ENCODE measurements at regions not wholly inside any gene's neighbourhood (a gene's known extent, or its start where the extent isn't known, plus 50 kb on each side); places are given as distances from the start of the nearest gene placed in this dataset.

DNA sequence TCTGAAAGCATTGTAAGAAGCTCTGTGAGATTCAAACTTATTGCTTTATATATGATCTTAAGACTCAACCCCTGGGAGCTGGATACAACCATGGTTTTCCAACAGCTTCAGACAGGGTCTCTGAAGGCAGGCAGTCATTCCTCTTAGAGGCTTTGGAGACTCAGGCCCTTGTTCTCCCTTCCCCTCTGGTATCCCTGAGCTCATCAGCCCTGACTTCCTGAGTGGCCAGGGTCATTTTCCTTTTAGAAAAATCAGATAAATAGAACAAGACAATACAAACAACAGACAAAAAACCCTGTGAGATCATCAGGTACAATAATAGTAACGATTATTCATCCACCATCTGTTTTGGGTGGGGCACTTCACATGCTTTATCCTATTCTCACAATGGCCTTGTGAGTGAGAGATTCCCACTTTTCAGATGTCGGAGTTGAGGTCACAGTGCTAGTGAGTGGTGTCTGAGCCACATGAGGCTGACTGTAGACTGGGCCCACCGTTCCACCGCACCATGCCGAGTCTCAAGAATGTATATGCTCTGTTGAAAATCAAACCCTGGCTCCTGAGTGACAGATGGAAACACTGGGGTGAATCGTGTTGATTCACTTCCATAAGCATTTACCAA is 144.2 kb downstream of the CXCL12 start:
- no peak for DNase-seq

- DNase-seq, result no peak
Measured at GRCh38 chr10:44238212-44238611, 146.7 kb downstream of the CXCL12 start.

GRCh38 chr10:44237364-44238049 is 147.4 kb downstream of the CXCL12 start:
- DNase-seq, result no peak

- DNase-seq, result no peak
Measured at GRCh38 chr10:44235363-44235762, 149.5 kb downstream of the CXCL12 start.

DNA sequence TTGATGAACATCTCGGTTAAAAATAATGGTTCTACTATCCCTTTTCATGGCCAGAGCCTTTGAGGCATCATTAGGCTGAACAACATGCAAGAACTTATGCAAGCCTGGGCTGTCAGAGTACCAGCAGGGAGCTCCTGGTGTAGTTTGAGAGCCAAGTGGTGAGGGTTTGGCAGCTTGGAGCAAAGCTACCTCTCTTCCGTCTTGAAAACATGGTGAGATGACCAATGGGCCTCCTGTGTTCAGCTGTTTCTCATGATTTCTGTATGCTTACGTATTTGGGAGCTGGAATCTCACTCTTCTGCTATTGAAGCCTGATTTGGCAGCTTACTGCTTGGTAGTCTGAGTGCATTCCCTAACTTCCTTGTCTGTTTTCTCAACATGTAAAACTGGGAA is 150.4 kb downstream of the CXCL12 start:
- DNase-seq, result no peak

- DNase-seq, result no peak
Measured at GRCh38 chr10:44233561-44234482, 151.1 kb downstream of the CXCL12 start.

- no peak for DNase-seq
Measured at GRCh38 chr10:44217274-44217820, 167.6 kb downstream of the CXCL12 start.

DNA sequence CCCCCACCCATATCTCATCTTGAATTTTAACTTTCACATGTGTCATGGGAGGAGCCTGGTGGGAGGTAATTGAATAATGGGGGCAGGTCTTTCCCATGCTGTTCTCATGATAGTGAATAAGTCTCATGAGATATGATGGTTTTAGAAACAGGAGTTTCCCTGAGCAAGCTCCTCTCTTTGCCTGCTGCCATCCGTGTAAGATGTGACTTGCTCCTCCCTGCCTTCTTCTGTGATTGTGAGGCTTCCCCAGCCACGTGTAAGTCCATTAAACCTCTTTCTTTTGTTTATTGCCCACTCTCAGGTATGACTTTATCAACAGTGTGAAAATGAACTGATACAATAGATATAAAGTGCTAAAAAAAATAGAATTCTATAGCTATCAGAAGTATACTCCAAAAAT is 168.8 kb downstream of the CXCL12 start:
- DNase-seq, result no peak

DNA sequence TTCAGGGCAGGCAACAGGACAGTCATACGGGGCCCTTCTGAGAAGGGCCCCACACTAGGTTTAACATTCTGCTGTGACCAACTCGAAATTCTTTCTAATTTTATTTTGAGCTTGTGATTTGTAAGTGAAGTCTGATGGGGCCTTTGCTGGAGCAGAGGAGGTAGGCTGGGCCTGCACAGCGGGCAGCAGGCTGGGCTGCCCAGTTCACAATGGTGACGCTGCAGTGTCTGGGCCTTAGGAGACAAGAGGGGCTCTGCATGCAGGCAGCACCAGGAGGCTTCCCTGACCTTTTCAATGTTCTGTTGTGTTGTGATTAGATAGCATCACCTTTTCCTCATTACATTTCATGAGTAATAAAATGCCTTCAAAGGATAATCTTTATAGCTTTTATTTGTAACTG is 175.1 kb downstream of the CXCL12 start:
- DNase-seq, result no peak

GRCh38 chr10:44207160-44207559 is 177.7 kb downstream of the CXCL12 start:
- DNase-seq, result no peak

DNA sequence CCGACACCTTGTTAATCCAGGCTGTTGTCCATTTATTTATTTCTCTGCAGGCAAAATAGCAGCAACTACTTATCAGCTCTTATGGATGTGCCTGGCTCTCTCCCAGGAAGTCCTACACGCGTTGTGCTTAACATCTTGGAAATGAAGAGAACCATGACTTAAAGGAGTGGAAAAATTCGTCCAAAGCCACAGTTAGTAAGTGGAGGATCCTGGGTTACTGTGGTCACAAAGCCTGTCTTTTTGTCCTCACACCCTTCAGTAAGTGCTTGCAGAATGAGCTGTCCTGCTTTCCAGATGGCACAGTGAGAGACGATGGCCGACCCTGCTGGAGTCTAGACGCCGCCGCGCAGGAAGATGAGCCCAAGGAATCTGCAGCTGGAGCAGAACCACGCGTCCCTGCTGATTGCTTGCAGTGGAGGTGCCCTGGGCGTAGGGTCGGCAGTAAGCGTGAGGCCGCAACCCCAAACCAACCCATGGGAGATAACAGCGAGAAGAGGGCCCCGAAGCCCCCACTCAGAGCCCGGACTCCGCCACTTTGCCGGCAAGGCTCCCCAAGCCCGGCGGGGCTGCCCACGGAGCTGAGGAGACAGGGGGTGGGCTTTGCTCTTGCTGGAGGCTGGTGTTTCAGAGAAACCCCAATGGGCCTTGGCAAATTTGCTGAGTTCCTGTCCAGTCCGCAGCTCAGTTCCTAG is 178.6 kb downstream of the CXCL12 start:
- no peak for DNase-seq

DNA sequence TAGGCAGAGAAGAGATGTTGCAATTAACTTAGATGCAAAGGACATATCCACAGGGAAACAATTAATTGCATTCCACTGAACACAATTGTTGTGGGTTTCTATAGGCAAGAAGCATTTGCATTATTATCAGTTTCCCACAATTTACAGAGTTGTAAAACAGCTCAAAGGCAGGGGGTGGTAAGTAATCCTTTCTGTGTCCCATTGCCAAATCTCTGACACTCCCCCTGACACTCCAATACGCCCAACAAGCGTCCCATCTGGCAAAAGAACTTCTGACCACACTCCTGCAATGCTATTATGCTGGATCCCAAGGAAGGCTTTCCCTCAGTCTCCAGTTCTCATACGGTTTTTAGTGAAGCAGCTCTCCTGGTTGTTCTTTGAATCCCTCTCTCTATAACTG is 179.8 kb downstream of the CXCL12 start:
- no peak for DNase-seq

- no peak for DNase-seq
Measured at GRCh38 chr10:44203535-44203934, 181.4 kb downstream of the CXCL12 start.

DNA sequence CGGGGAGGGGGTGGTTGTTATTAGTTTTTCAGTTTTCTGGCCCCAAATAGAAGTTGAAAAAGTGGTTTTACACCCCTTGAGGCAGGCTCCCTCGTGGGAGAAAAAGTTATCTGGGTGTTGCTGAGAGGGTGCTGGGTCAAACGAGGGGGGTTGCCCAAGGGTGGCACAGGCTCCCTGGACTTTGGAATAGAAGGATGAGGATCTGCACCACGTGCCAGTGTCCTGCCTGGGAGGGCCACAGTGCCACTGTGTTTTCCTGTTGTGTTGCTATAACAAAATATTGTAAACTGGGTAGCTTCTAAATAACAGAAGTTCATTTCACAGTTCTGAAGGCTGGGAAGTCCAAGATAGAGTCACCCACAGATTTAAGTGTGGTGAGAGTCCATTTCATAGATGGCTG is 181.9 kb downstream of the CXCL12 start:
- DNase-seq, result no peak

GRCh38 chr10:44201656-44202055 is 183.2 kb downstream of the CXCL12 start:
- DNase-seq, result no peak

- DNase-seq, result no peak
Measured at GRCh38 chr10:44201011-44201410, 183.9 kb downstream of the CXCL12 start.

- DNase-seq, result no peak
Measured at GRCh38 chr10:44199991-44200655, 184.8 kb downstream of the CXCL12 start.

DNA sequence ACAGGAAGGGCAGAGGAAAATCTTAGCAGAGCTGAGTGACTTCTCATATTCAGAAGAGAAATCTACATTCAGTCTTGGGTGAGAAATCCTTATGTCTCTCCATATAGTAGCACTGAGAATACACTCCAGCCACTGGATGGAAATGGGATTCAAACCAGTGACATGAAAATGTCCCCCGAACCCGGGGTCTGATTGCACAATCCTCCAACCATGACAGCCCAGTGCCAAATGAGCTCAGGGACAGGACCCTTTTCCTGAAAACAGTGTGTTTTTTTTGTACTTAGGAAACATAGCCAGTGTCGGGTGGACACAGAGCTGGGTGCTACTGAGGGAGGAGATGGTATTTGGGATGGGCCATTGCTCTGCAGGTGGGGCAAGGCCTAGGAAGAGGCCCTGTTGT is 185.6 kb downstream of the CXCL12 start:
- DNase-seq, result no peak

DNA sequence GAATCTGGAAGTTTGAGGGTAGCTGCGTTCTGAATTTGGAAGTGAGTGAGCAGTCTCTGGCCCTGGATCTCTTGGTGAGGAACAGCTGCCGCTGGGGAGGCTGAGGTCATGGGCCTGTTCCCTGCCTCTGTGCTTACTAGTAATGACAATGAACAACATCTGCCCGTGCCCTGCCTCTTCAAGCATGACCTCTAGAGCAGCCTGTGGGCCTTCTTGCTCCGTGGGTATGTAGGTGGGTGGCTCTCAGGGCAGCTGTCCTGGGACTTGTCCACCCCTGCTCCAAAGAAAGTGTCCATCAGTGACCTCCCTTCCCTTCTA is 186.2 kb downstream of the CXCL12 start:
- no peak for DNase-seq

- no peak for DNase-seq
Measured at GRCh38 chr10:44198096-44198779, 186.7 kb downstream of the CXCL12 start.

GRCh38 chr10:44197646-44198045 is 187.3 kb downstream of the CXCL12 start:
- no peak for DNase-seq

GRCh38 chr10:44196336-44196735 is 188.6 kb downstream of the CXCL12 start:
- DNase-seq, result no peak
